ENCODE measurements at regions not wholly inside any gene's neighbourhood (a gene's known extent, or its start where the extent isn't known, plus 50 kb on each side); places are given as distances from the start of the nearest gene placed in this dataset.
A peak's percentile ranks its signal among the peaks of the same experiment; 100 is the strongest.
"Not testable (repeated sequence)": the region's sequence is repeated elsewhere in the genome, so short reads cannot be mapped to it uniquely, and the experiment has no call there.

GRCh38 chr16:76683051-76683450 lies 405.9 kb downstream of the CNTNAP4 start:
- no peak for FAIRE-seq
- peaks cover 0 to 3% (median 0%) of the 10 kb centered on the region in 3 donors for H3K4me1 ChIP-seq (ENCODE audit: control insufficient read depth in 3 of 3, insufficient read depth in 2 of 3, low read depth in 1 of 3, low read length in 2 of 3)
- DNase-seq = peak in 1 of 2 donors; percentile 16
- H3K36me3 ChIP-seq (ENCODE audit: control insufficient read depth in 3 of 3, insufficient read depth in 2 of 3, low read depth in 1 of 3, low read length in 3 of 3) = no peaks in the 10 kb centered on the region
- no peak overlapping the region for H3K27ac ChIP-seq (ENCODE audit: low read depth in 1 of 3, low read length in 2 of 3)
- no peaks in the 10 kb centered on the region for H3K9me3 ChIP-seq (ENCODE audit: control insufficient read depth in 2 of 2, insufficient read depth in 1 of 2, low read depth in 1 of 2, low read length in 1 of 2)
- 22 to 49% (median 33%) methylated on average over 4 of the region's 4 CpGs for WGBS, 3 donors
- no peaks in the 10 kb centered on the region for H3K27me3 ChIP-seq (ENCODE audit: control insufficient read depth in 3 of 3, insufficient read depth in 3 of 3, low read length in 3 of 3)
- H3K4me3 ChIP-seq (ENCODE audit: low read depth in 1 of 3, low read length in 3 of 3) = no peak overlapping the region

GRCh38 chr16:76696876-76697275 lies 419.7 kb downstream of the CNTNAP4 start:
- no peak for DNase-seq
- Histone ChIP-seq H3K4me3 (ENCODE audit: low read depth in 1 of 3, low read length in 3 of 3) (no peak overlapping the region), H3K36me3 (ENCODE audit: control insufficient read depth in 3 of 3, insufficient read depth in 2 of 3, low read depth in 1 of 3, low read length in 3 of 3) (no peaks in the 10 kb centered on the region), H3K4me1 (ENCODE audit: control insufficient read depth in 3 of 3, insufficient read depth in 2 of 3, low read depth in 1 of 3, low read length in 2 of 3) (no peaks in the 10 kb centered on the region), H3K27ac (ENCODE audit: low read depth in 1 of 3, low read length in 2 of 3) (no peak overlapping the region), H3K27me3 (ENCODE audit: control insufficient read depth in 3 of 3, insufficient read depth in 3 of 3, low read length in 3 of 3) (no peaks in the 10 kb centered on the region), H3K9me3 (ENCODE audit: control insufficient read depth in 2 of 2, insufficient read depth in 1 of 2, low read depth in 1 of 2, low read length in 1 of 2) (no peaks in the 10 kb centered on the region)
- FAIRE-seq = no peak
- WGBS, 3 donors = 67 to 79% (median 69%) methylated on average over 2 of the region's 2 CpGs

- peak in 1 of 2 donors; percentile 57 for DNase-seq
- H3K36me3 ChIP-seq (ENCODE audit: control insufficient read depth in 3 of 3, insufficient read depth in 2 of 3, low read depth in 1 of 3, low read length in 3 of 3) = no peaks in the 10 kb centered on the region
- no peaks in the 10 kb centered on the region for H3K9me3 ChIP-seq (ENCODE audit: control insufficient read depth in 2 of 2, insufficient read depth in 1 of 2, low read depth in 1 of 2, low read length in 1 of 2)
- no peak overlapping the region for H3K27ac ChIP-seq (ENCODE audit: low read depth in 1 of 3, low read length in 2 of 3)
- H3K27me3 ChIP-seq (ENCODE audit: control insufficient read depth in 3 of 3, insufficient read depth in 3 of 3, low read length in 3 of 3) = no peaks in the 10 kb centered on the region
- FAIRE-seq = no peak
- H3K4me1 ChIP-seq (ENCODE audit: control insufficient read depth in 3 of 3, insufficient read depth in 2 of 3, low read depth in 1 of 3, low read length in 2 of 3) = peaks cover 0 to 6% (median 0%) of the 10 kb centered on the region in 3 donors
- no peak overlapping the region for H3K4me3 ChIP-seq (ENCODE audit: low read depth in 1 of 3, low read length in 3 of 3)
These were observed 428.7 kb downstream of the CNTNAP4 start for GRCh38 chr16:76705892-76706291.

- WGBS, 3 donors = 24 to 35% (median 33%) methylated on average over 1 of the region's 1 CpG
These were observed 436.0 kb downstream of the CNTNAP4 start for GRCh38 chr16:76713191-76713590.

GRCh38 chr16:76716251-76716650 lies 439.1 kb downstream of the CNTNAP4 start:
- 92 to 94% (median 92%) methylated on average over 5 of the region's 5 CpGs for WGBS, 3 donors

More at GRCh38 chr16:76713191-76713590, 436.0 kb downstream of the CNTNAP4 start:
- Histone ChIP-seq H3K36me3 (ENCODE audit: control insufficient read depth in 3 of 3, insufficient read depth in 2 of 3, low read depth in 1 of 3, low read length in 3 of 3) (no peaks in the 10 kb centered on the region), H3K4me3 (ENCODE audit: low read depth in 1 of 3, low read length in 3 of 3) (no peak overlapping the region), H3K9me3 (ENCODE audit: control insufficient read depth in 2 of 2, insufficient read depth in 1 of 2, low read depth in 1 of 2, low read length in 1 of 2) (no peaks in the 10 kb centered on the region), H3K27ac (ENCODE audit: low read depth in 1 of 3, low read length in 2 of 3) (no peak overlapping the region), H3K4me1 (ENCODE audit: control insufficient read depth in 3 of 3, insufficient read depth in 2 of 3, low read depth in 1 of 3, low read length in 2 of 3) (no peaks in the 10 kb centered on the region), H3K27me3 (ENCODE audit: control insufficient read depth in 3 of 3, insufficient read depth in 3 of 3, low read length in 3 of 3) (no peaks in the 10 kb centered on the region)
- FAIRE-seq = no peak
- DNase-seq = no peak

GRCh38 chr16:76724181-76724580 lies 447.0 kb downstream of the CNTNAP4 start:
- FAIRE-seq (no peak), DNase-seq (no peak)
- peaks cover 0 to under 1% (median 0%) of the 10 kb centered on the region in 3 donors for H3K4me1 ChIP-seq (ENCODE audit: control insufficient read depth in 3 of 3, insufficient read depth in 2 of 3, low read depth in 1 of 3, low read length in 2 of 3)
- no peaks in the 10 kb centered on the region for H3K27me3 ChIP-seq (ENCODE audit: control insufficient read depth in 3 of 3, insufficient read depth in 3 of 3, low read length in 3 of 3)
- H3K9me3 ChIP-seq (ENCODE audit: control insufficient read depth in 2 of 2, insufficient read depth in 1 of 2, low read depth in 1 of 2, low read length in 1 of 2) = no peaks in the 10 kb centered on the region
- H3K36me3 ChIP-seq (ENCODE audit: control insufficient read depth in 3 of 3, insufficient read depth in 2 of 3, low read depth in 1 of 3, low read length in 3 of 3) = no peaks in the 10 kb centered on the region
- no peak overlapping the region for H3K27ac ChIP-seq (ENCODE audit: low read depth in 1 of 3, low read length in 2 of 3)
- 77 to 84% (median 78%) methylated on average over 1 of the region's 1 CpG for WGBS, 3 donors
- H3K4me3 ChIP-seq (ENCODE audit: low read depth in 1 of 3, low read length in 3 of 3) = no peak overlapping the region

More at GRCh38 chr16:76716251-76716650, 439.1 kb downstream of the CNTNAP4 start:
- H3K27me3 ChIP-seq (ENCODE audit: control insufficient read depth in 3 of 3, insufficient read depth in 3 of 3, low read length in 3 of 3); H3K27ac ChIP-seq (ENCODE audit: low read depth in 1 of 3, low read length in 2 of 3); H3K4me3 ChIP-seq (ENCODE audit: low read depth in 1 of 3, low read length in 3 of 3); FAIRE-seq; H3K9me3 ChIP-seq (ENCODE audit: control insufficient read depth in 2 of 2, insufficient read depth in 1 of 2, low read depth in 1 of 2, low read length in 1 of 2); H3K4me1 ChIP-seq (ENCODE audit: control insufficient read depth in 3 of 3, insufficient read depth in 2 of 3, low read depth in 1 of 3, low read length in 2 of 3); H3K36me3 ChIP-seq (ENCODE audit: control insufficient read depth in 3 of 3, insufficient read depth in 2 of 3, low read depth in 1 of 3, low read length in 3 of 3): not testable (repeated sequence)
- peak in 1 of 2 donors; percentile 2 for DNase-seq

GRCh38 chr16:76729525-76729924 lies 452.3 kb downstream of the CNTNAP4 start:
- no peak overlapping the region for H3K27ac ChIP-seq (ENCODE audit: low read depth in 1 of 3, low read length in 2 of 3)
- 25 to 38% (median 34%) methylated on average over 1 of the region's 1 CpG for WGBS, 3 donors
- no peak overlapping the region for H3K4me3 ChIP-seq (ENCODE audit: low read depth in 1 of 3, low read length in 3 of 3)
- FAIRE-seq (no peak), DNase-seq (peak in 1 of 2 donors; percentile 29)
- no peaks in the 10 kb centered on the region for H3K36me3 ChIP-seq (ENCODE audit: control insufficient read depth in 3 of 3, insufficient read depth in 2 of 3, low read depth in 1 of 3, low read length in 3 of 3)
- H3K9me3 ChIP-seq (ENCODE audit: control insufficient read depth in 2 of 2, insufficient read depth in 1 of 2, low read depth in 1 of 2, low read length in 1 of 2) = no peaks in the 10 kb centered on the region
- peaks cover 0 to 3% (median 0%) of the 10 kb centered on the region in 3 donors for H3K4me1 ChIP-seq (ENCODE audit: control insufficient read depth in 3 of 3, insufficient read depth in 2 of 3, low read depth in 1 of 3, low read length in 2 of 3)
- H3K27me3 ChIP-seq (ENCODE audit: control insufficient read depth in 3 of 3, insufficient read depth in 3 of 3, low read length in 3 of 3) = no peaks in the 10 kb centered on the region

GRCh38 chr16:76732894-76733293 lies 455.7 kb downstream of the CNTNAP4 start:
- no peak for FAIRE-seq
- DNase-seq = no peak
- no peaks in the 10 kb centered on the region for H3K9me3 ChIP-seq (ENCODE audit: control insufficient read depth in 2 of 2, insufficient read depth in 1 of 2, low read depth in 1 of 2, low read length in 1 of 2)
- H3K36me3 ChIP-seq (ENCODE audit: control insufficient read depth in 3 of 3, insufficient read depth in 2 of 3, low read depth in 1 of 3, low read length in 3 of 3) = no peaks in the 10 kb centered on the region
- H3K27me3 ChIP-seq (ENCODE audit: control insufficient read depth in 3 of 3, insufficient read depth in 3 of 3, low read length in 3 of 3) = no peaks in the 10 kb centered on the region
- no peak overlapping the region for H3K27ac ChIP-seq (ENCODE audit: low read depth in 1 of 3, low read length in 2 of 3)
- peaks cover 0 to 3% (median 0%) of the 10 kb centered on the region in 3 donors for H3K4me1 ChIP-seq (ENCODE audit: control insufficient read depth in 3 of 3, insufficient read depth in 2 of 3, low read depth in 1 of 3, low read length in 2 of 3)
- no peak overlapping the region for H3K4me3 ChIP-seq (ENCODE audit: low read depth in 1 of 3, low read length in 3 of 3)

- Histone ChIP-seq H3K27me3 (ENCODE audit: control insufficient read depth in 3 of 3, insufficient read depth in 3 of 3, low read length in 3 of 3) (no peaks in the 10 kb centered on the region), H3K4me3 (ENCODE audit: low read depth in 1 of 3, low read length in 3 of 3) (no peak overlapping the region), H3K36me3 (ENCODE audit: control insufficient read depth in 3 of 3, insufficient read depth in 2 of 3, low read depth in 1 of 3, low read length in 3 of 3) (no peaks in the 10 kb centered on the region), H3K27ac (ENCODE audit: low read depth in 1 of 3, low read length in 2 of 3) (no peak overlapping the region), H3K9me3 (ENCODE audit: control insufficient read depth in 2 of 2, insufficient read depth in 1 of 2, low read depth in 1 of 2, low read length in 1 of 2) (peaks cover 2 to 6% of the 10 kb centered on the region in 2 donors), H3K4me1 (ENCODE audit: control insufficient read depth in 3 of 3, insufficient read depth in 2 of 3, low read depth in 1 of 3, low read length in 2 of 3) (no peaks in the 10 kb centered on the region)
- no peak for FAIRE-seq
- DNase-seq = no peak
- WGBS, 3 donors = 91 to 95% (median 93%) methylated on average over 4 of the region's 4 CpGs
These were observed 449.4 kb upstream of the MON1B start for GRCh38 chr16:76741623-76742022.
